NT2/D1 (cell line): ENCODE measurements at regions not wholly inside any gene's neighbourhood (a gene's known extent, or its start where the extent isn't known, plus 50 kb on each side); places are given as distances from the start of the nearest gene placed in this dataset.

Experiments used
- DNase-seq: peaks from one replicate; pipeline ENCODE4 v3.0.0-alpha.2; 2011; ENCODE audit warnings: low read depth, low spot score
- H3K27me3 ChIP-seq: 2 replicates; pipeline ENCODE4 v1.6.0; 2011; ENCODE audit warnings: mild to moderate bottlenecking; ENCODE audit not compliant: insufficient read length, insufficient read depth
- H3K36me3 ChIP-seq: 2 replicates; pipeline ENCODE4 v1.6.1; 2011; ENCODE audit warnings: mild to moderate bottlenecking, low read length, mixed read lengths; ENCODE audit not compliant: insufficient read depth, insufficient read length
- H3K4me1 ChIP-seq: 2 replicates; pipeline ENCODE4 v1.5.1; 2011; ENCODE audit not compliant: insufficient read depth, insufficient read length
- H3K4me3 ChIP-seq: 2 replicates; pipeline ENCODE4 v1.5.1; 2011; ENCODE audit warnings: low read depth; ENCODE audit not compliant: insufficient read length
- H3K9ac ChIP-seq: 2 replicates; pipeline ENCODE4 v1.6.0; 2011; ENCODE audit warnings: low read depth; ENCODE audit not compliant: insufficient read length
- H3K9me3 ChIP-seq: 2 replicates; pipeline ENCODE4 v1.5.1; 2011; ENCODE audit warnings: mild to moderate bottlenecking, low read length; ENCODE audit not compliant: insufficient read depth
- SUZ12 ChIP-seq: IDR thresholded peaks from 2 replicates; pipeline ENCODE4 v1.6.1; 2011; ENCODE audit not compliant: insufficient read length, insufficient read depth; ENCODE audit errors: extremely low read depth
- YY1 ChIP-seq: IDR thresholded peaks from 2 replicates; pipeline ENCODE4 v1.6.1; 2011; ENCODE audit not compliant: insufficient read length, insufficient read depth
- ZNF274 ChIP-seq: IDR thresholded peaks from 2 replicates; pipeline ENCODE4 v1.6.1; 2011; ENCODE audit warnings: mild to moderate bottlenecking, low read depth, low read length

GRCh38 chr15:35671981-35672380 lies 126.0 kb upstream of the DPH6 start:
- no peaks in the 10 kb centered on the region for H3K9me3 ChIP-seq
- no peak for DNase-seq
- no peaks in the 10 kb centered on the region for H3K4me1 ChIP-seq
- no peaks in the 10 kb centered on the region for H3K27me3 ChIP-seq
- no peak overlapping the region for H3K4me3 ChIP-seq
- no peak overlapping the region for H3K9ac ChIP-seq
- no peak for TF ChIP-seq YY1
- no peaks in the 10 kb centered on the region for H3K36me3 ChIP-seq

GRCh38 chr15:35673093-35673684 lies 127.2 kb upstream of the DPH6 start:
- no peak for TF ChIP-seq YY1
- no peak for TF ChIP-seq SUZ12
- no peak for TF ChIP-seq ZNF274
- Histone ChIP-seq H3K9me3 (no peaks in the 10 kb centered on the region), H3K9ac (no peak overlapping the region), H3K4me3 (no peak overlapping the region), H3K36me3 (no peaks in the 10 kb centered on the region), H3K4me1 (no peaks in the 10 kb centered on the region), H3K27me3 (no peaks in the 10 kb centered on the region)
- no peak for DNase-seq

- Histone ChIP-seq H3K9ac (no peak overlapping the region), H3K4me3 (no peak overlapping the region), H3K36me3 (no peaks in the 10 kb centered on the region), H3K27me3 (no peaks in the 10 kb centered on the region), H3K4me1 (no peaks in the 10 kb centered on the region), H3K9me3 (no peaks in the 10 kb centered on the region)
- DNase-seq: no peak
- no peak for TF ChIP-seq ZNF274
- TF ChIP-seq YY1: no peak
- no peak for TF ChIP-seq SUZ12
These were observed 129.2 kb upstream of the DPH6 start for GRCh38 chr15:35674873-35675781.

- DNase-seq: no peak
- Histone ChIP-seq H3K36me3 (no peaks in the 10 kb centered on the region), H3K9ac (no peak overlapping the region), H3K4me3 (no peak overlapping the region), H3K27me3 (no peaks in the 10 kb centered on the region), H3K4me1 (no peaks in the 10 kb centered on the region), H3K9me3 (no peaks in the 10 kb centered on the region)
- no peak for TF ChIP-seq YY1
- TF ChIP-seq ZNF274: no peak
- no peak for TF ChIP-seq SUZ12
These were observed 132.8 kb upstream of the DPH6 start for GRCh38 chr15:35678774-35679173.

- H3K4me3 ChIP-seq: no peak overlapping the region
- no peak overlapping the region for H3K9ac ChIP-seq
- no peak for TF ChIP-seq ZNF274
- no peak for TF ChIP-seq YY1
- no peak for TF ChIP-seq SUZ12
- H3K36me3 ChIP-seq: no peaks in the 10 kb centered on the region
- no peak for DNase-seq
- no peaks in the 10 kb centered on the region for H3K4me1 ChIP-seq
- H3K9me3 ChIP-seq: no peaks in the 10 kb centered on the region
- no peaks in the 10 kb centered on the region for H3K27me3 ChIP-seq
These were observed 133.2 kb upstream of the DPH6 start for GRCh38 chr15:35679186-35679585.

GRCh38 chr15:35680951-35681350 lies 135.0 kb upstream of the DPH6 start:
- Histone ChIP-seq H3K9me3 (no peaks in the 10 kb centered on the region), H3K4me1 (no peaks in the 10 kb centered on the region), H3K36me3 (no peaks in the 10 kb centered on the region), H3K27me3 (no peaks in the 10 kb centered on the region), H3K9ac (no peak overlapping the region), H3K4me3 (no peak overlapping the region)
- no peak for TF ChIP-seq YY1
- no peak for TF ChIP-seq ZNF274
- no peak for TF ChIP-seq SUZ12
- DNase-seq: no peak

GRCh38 chr15:35686347-35686746 lies 140.4 kb upstream of the DPH6 start:
- Histone ChIP-seq H3K9ac (no peak overlapping the region), H3K36me3 (no peaks in the 10 kb centered on the region), H3K4me3 (no peak overlapping the region), H3K4me1 (no peaks in the 10 kb centered on the region), H3K27me3 (no peaks in the 10 kb centered on the region), H3K9me3 (no peaks in the 10 kb centered on the region)
- TF ChIP-seq ZNF274 (no peak), SUZ12 (no peak), YY1 (no peak)
- DNase-seq: no peak
